A673 (cell line): ENCODE measurements at regions not wholly inside any gene's neighbourhood (a gene's known extent, or its start where the extent isn't known, plus 50 kb on each side); places are given as distances from the start of the nearest gene placed in this dataset.

Experiments used
- BruUV-seq: library from RNA; stranded (reverse); fragments of 400-500 nt; replicated peaks from 2 replicates; lab custom pipeline; 2021; lab: Mats Ljungman, UMichigan
- CTCF ChIA-PET: fragments of 300-600 bp; sonication (Branson Sonifier 250); formaldehyde crosslinking; loops from one replicate; lab custom pipeline; 2022; ENCODE audit warnings: antibody characterized with exemption; lab: Charles Lee
- POLR2A ChIA-PET: fragments of 300-600 bp; sonication (Branson Sonifier 250); formaldehyde crosslinking; loops from one replicate; lab custom pipeline; 2022; ENCODE audit warnings: antibody characterized with exemption; ENCODE audit not compliant: low non-redundant PET; lab: Charles Lee
- DNase-seq: peaks from one replicate; pipeline ENCODE4 v3.0.0-alpha.2; 2015; ENCODE audit warnings: low spot score
- H3K27ac ChIP-seq: fragments of 200-600 bp; sonication (generic); 2 replicates; pipeline ENCODE4 v1.5.1; 2016; ENCODE audit warnings: mixed run types, low read depth, mild to moderate bottlenecking, mixed read lengths, antibody characterized with exemption, low read length; ENCODE audit not compliant: poor library complexity, severe bottlenecking
- H3K27me3 ChIP-seq: fragments of 200-600 bp; sonication (generic); replicated peaks from 2 replicates; pipeline ENCODE4 v1.6.1; 2017; ENCODE audit warnings: mixed run types, low read depth, mild to moderate bottlenecking, mixed read lengths, antibody characterized with exemption, low read length; ENCODE audit not compliant: insufficient read depth, poor library complexity
- H3K36me3 ChIP-seq: fragments of 200-600 bp; sonication (generic); 2 replicates; pipeline ENCODE4 v1.6.1; 2016; ENCODE audit warnings: mixed run types, mild to moderate bottlenecking, mixed read lengths, antibody characterized with exemption, low read length; ENCODE audit not compliant: insufficient read depth, poor library complexity, severe bottlenecking
- H3K4me1 ChIP-seq: fragments of 200-600 bp; sonication (generic); 2 replicates; pipeline ENCODE4 v1.6.1; 2017; ENCODE audit warnings: mixed run types, mild to moderate bottlenecking, mixed read lengths, antibody characterized with exemption, low read length; ENCODE audit not compliant: insufficient read depth, poor library complexity, severe bottlenecking
- H3K4me3 ChIP-seq: fragments of 200-600 bp; sonication (generic); 2 replicates; pipeline ENCODE4 v1.5.1; 2016; ENCODE audit warnings: low read depth, mixed run types, mild to moderate bottlenecking, mixed read lengths, low read length; ENCODE audit not compliant: poor library complexity, severe bottlenecking
- H3K9me3 ChIP-seq: fragments of 200-600 bp; sonication (generic); 2 replicates; pipeline ENCODE4 v1.6.1; 2016; ENCODE audit warnings: mixed run types, low read depth, mild to moderate bottlenecking, mixed read lengths, antibody characterized with exemption, low read length; ENCODE audit not compliant: poor library complexity, severe bottlenecking
- CTCF ChIP-seq: fragments of 300-800, 200-600 bp; sonication (generic); conservative IDR thresholded peaks from 2 replicates; pipeline ENCODE4 v1.5.1; 2017; ENCODE audit warnings: low read depth, mild to moderate bottlenecking, antibody characterized with exemption, low read length, moderate library complexity, mixed read lengths
- EZH2 ChIP-seq: fragments of 200-600 bp; sonication (generic); IDR thresholded peaks from 2 replicates; pipeline ENCODE4 v1.6.1; 2017; ENCODE audit warnings: borderline replicate concordance, low read depth, mild to moderate bottlenecking, mixed read lengths, antibody characterized with exemption, low read length; ENCODE audit not compliant: poor library complexity, severe bottlenecking
- intact Hi-C: fragments of 100-400 bp; cut with micrococcal nuclease; formaldehyde crosslinking; loops from one replicate; pipeline ENCODE4 v1.10.0; 2022; ENCODE audit not compliant: unreplicated experiment

GRCh38 chr6:21869085-21869771 lies 275.7 kb downstream of the SOX4 start:
- no peak for TF ChIP-seq EZH2
- TF ChIP-seq CTCF: no peak
- intact Hi-C loops: no loop called here
- Histone ChIP-seq H3K4me3 (no peak overlapping the region), H3K27ac (no peak overlapping the region), H3K9me3 (no peaks in the 10 kb centered on the region), H3K4me1 (no peaks in the 10 kb centered on the region), H3K27me3 (no peaks in the 10 kb centered on the region), H3K36me3 (no peaks in the 10 kb centered on the region)
- no TSS peak for BruUV-seq
- ChIA-PET CTCF (interaction anchor here (0.6 kb wide), 1 partner anchor 14 kb away, joined by 4 read pairs; no protein-coding TSS in a partner anchor), POLR2A (no interaction called here)
- DNase-seq: no peak

GRCh38 chr6:21870076-21870730 lies 276.7 kb downstream of the SOX4 start:
- BruUV-seq: no TSS peak
- DNase-seq: no peak
- CTCF ChIA-PET: no interaction called here
- H3K36me3 ChIP-seq: no peaks in the 10 kb centered on the region
- H3K9me3 ChIP-seq: no peaks in the 10 kb centered on the region
- TF ChIP-seq EZH2: no peak
- TF ChIP-seq CTCF: no peak
- no peak overlapping the region for H3K4me3 ChIP-seq
- H3K27ac ChIP-seq: no peak overlapping the region
- H3K4me1 ChIP-seq: no peaks in the 10 kb centered on the region
- intact Hi-C loops: no loop called here
- POLR2A ChIA-PET: no interaction called here
- no peaks in the 10 kb centered on the region for H3K27me3 ChIP-seq

- CTCF ChIA-PET: no interaction called here
- no TSS peak for BruUV-seq
- no peak overlapping the region for H3K27ac ChIP-seq
- H3K9me3 ChIP-seq: no peaks in the 10 kb centered on the region
- no peak for DNase-seq
- no peaks in the 10 kb centered on the region for H3K4me1 ChIP-seq
- intact Hi-C loops: no loop called here
- POLR2A ChIA-PET: no interaction called here
- H3K4me3 ChIP-seq: no peak overlapping the region
- TF ChIP-seq EZH2: no peak
- no peak for TF ChIP-seq CTCF
- no peaks in the 10 kb centered on the region for H3K27me3 ChIP-seq
- no peaks in the 10 kb centered on the region for H3K36me3 ChIP-seq
Measured at GRCh38 chr6:21871831-21872230, 278.3 kb downstream of the SOX4 start.
